ENCODE measurements at regions not wholly inside any gene's neighbourhood (a gene's known extent, or its start where the extent isn't known, plus 50 kb on each side); places are given as distances from the start of the nearest gene placed in this dataset.

- no peak overlapping the region for H3K27ac Mint-ChIP-seq (ENCODE audit: low read depth)
- ATAC-seq (replicated peaks; ENCODE audit: extremely low read depth, poor library complexity, severe bottlenecking), result no peak
Observed at GRCh38 chr4:129738175-129738574, 642.2 kb downstream of the C4orf33 start.

GRCh38 chr4:129747756-129748155 is 651.8 kb downstream of the C4orf33 start:
- Mint-ChIP-seq H3K27ac (ENCODE audit: low read depth) (no peak overlapping the region), H3K27me3 (no peaks in the 10 kb centered on the region), H3K4me1 (no peaks in the 10 kb centered on the region), H3K4me3 (no peak overlapping the region), H3K36me3 (ENCODE audit: insufficient read depth) (no peaks in the 10 kb centered on the region), H3K9me3 (peaks cover 11% of the 10 kb centered on the region)
- DNase-seq (ENCODE audit: low spot score in 2 of 2) (no peak), ATAC-seq (replicated peaks; ENCODE audit: extremely low read depth, poor library complexity, severe bottlenecking) (no peak)

More at GRCh38 chr4:129738175-129738574, 642.2 kb downstream of the C4orf33 start:
- no peak for DNase-seq (ENCODE audit: low spot score in 2 of 2)
- Mint-ChIP-seq H3K4me1 (no peaks in the 10 kb centered on the region), H3K27me3 (no peaks in the 10 kb centered on the region), H3K4me3 (no peak overlapping the region), H3K36me3 (ENCODE audit: insufficient read depth) (no peaks in the 10 kb centered on the region), H3K9me3 (no peaks in the 10 kb centered on the region)

GRCh38 chr4:129748991-129749390 is 653.0 kb downstream of the C4orf33 start:
- ATAC-seq (replicated peaks; ENCODE audit: extremely low read depth, poor library complexity, severe bottlenecking) (no peak), DNase-seq (ENCODE audit: low spot score in 2 of 2) (no peak)
- Mint-ChIP-seq H3K9me3 (peaks cover 11% of the 10 kb centered on the region), H3K27me3 (no peaks in the 10 kb centered on the region), H3K4me1 (no peaks in the 10 kb centered on the region), H3K4me3 (no peak overlapping the region), H3K27ac (ENCODE audit: low read depth) (no peak overlapping the region), H3K36me3 (ENCODE audit: insufficient read depth) (no peaks in the 10 kb centered on the region)

- Mint-ChIP-seq H3K36me3 (ENCODE audit: insufficient read depth) (no peaks in the 10 kb centered on the region), H3K4me1 (no peaks in the 10 kb centered on the region), H3K27ac (ENCODE audit: low read depth) (no peak overlapping the region), H3K27me3 (no peaks in the 10 kb centered on the region), H3K9me3 (peaks cover 8% of the 10 kb centered on the region), H3K4me3 (no peak overlapping the region)
- ATAC-seq (replicated peaks; ENCODE audit: extremely low read depth, poor library complexity, severe bottlenecking) (no peak), DNase-seq (ENCODE audit: low spot score in 2 of 2) (no peak)
Observed at GRCh38 chr4:129751646-129752045, 655.7 kb downstream of the C4orf33 start.

- no peak for ATAC-seq (replicated peaks; ENCODE audit: extremely low read depth, poor library complexity, severe bottlenecking)
- no peaks in the 10 kb centered on the region for H3K36me3 Mint-ChIP-seq (ENCODE audit: insufficient read depth)
- H3K9me3 Mint-ChIP-seq, result peaks cover 16% of the 10 kb centered on the region
- no peaks in the 10 kb centered on the region for H3K4me1 Mint-ChIP-seq
- no peak overlapping the region for H3K27ac Mint-ChIP-seq (ENCODE audit: low read depth)
- H3K4me3 Mint-ChIP-seq, result no peak overlapping the region
- no peaks in the 10 kb centered on the region for H3K27me3 Mint-ChIP-seq
- DNase-seq (ENCODE audit: low spot score in 2 of 2), result no peak
Observed at GRCh38 chr4:129783596-129783995, 687.6 kb downstream of the C4orf33 start.

- Mint-ChIP-seq H3K4me1 (no peaks in the 10 kb centered on the region), H3K4me3 (no peak overlapping the region)
Observed at GRCh38 chr4:129788486-129788885, 692.5 kb downstream of the C4orf33 start.

GRCh38 chr4:129804461-129804981 is 708.6 kb downstream of the C4orf33 start:
- no peak overlapping the region for H3K4me3 Mint-ChIP-seq
- H3K4me1 Mint-ChIP-seq, result no peaks in the 10 kb centered on the region
- ATAC-seq (replicated peaks; ENCODE audit: extremely low read depth, poor library complexity, severe bottlenecking) (no peak), DNase-seq (ENCODE audit: low spot score in 2 of 2) (no peak)
- H3K27ac Mint-ChIP-seq (ENCODE audit: low read depth), result no peak overlapping the region
- no peaks in the 10 kb centered on the region for H3K27me3 Mint-ChIP-seq
- H3K36me3 Mint-ChIP-seq (ENCODE audit: insufficient read depth), result no peaks in the 10 kb centered on the region
- H3K9me3 Mint-ChIP-seq, result peaks cover 28% of the 10 kb centered on the region

More at GRCh38 chr4:129788486-129788885, 692.5 kb downstream of the C4orf33 start:
- ATAC-seq (replicated peaks; ENCODE audit: extremely low read depth, poor library complexity, severe bottlenecking), result no peak
- peaks cover 8% of the 10 kb centered on the region for H3K9me3 Mint-ChIP-seq
- no peak for DNase-seq (ENCODE audit: low spot score in 2 of 2)
- no peaks in the 10 kb centered on the region for H3K27me3 Mint-ChIP-seq
- H3K27ac Mint-ChIP-seq (ENCODE audit: low read depth), result no peak overlapping the region
- H3K36me3 Mint-ChIP-seq (ENCODE audit: insufficient read depth), result no peaks in the 10 kb centered on the region

GRCh38 chr4:129806986-129807385 is 711.0 kb downstream of the C4orf33 start:
- no peaks in the 10 kb centered on the region for H3K36me3 Mint-ChIP-seq (ENCODE audit: insufficient read depth)
- no peaks in the 10 kb centered on the region for H3K4me1 Mint-ChIP-seq
- no peaks in the 10 kb centered on the region for H3K27me3 Mint-ChIP-seq
- ATAC-seq (replicated peaks; ENCODE audit: extremely low read depth, poor library complexity, severe bottlenecking), result no peak
- H3K4me3 Mint-ChIP-seq, result no peak overlapping the region
- H3K27ac Mint-ChIP-seq (ENCODE audit: low read depth), result no peak overlapping the region
- DNase-seq (ENCODE audit: low spot score in 2 of 2), result no peak
- peaks cover 26% of the 10 kb centered on the region for H3K9me3 Mint-ChIP-seq

GRCh38 chr4:129808242-129808641 is 712.3 kb downstream of the C4orf33 start:
- H3K27me3 Mint-ChIP-seq, result no peaks in the 10 kb centered on the region
- DNase-seq (ENCODE audit: low spot score in 2 of 2), result no peak
- H3K9me3 Mint-ChIP-seq, result peaks cover 23% of the 10 kb centered on the region
- no peak overlapping the region for H3K27ac Mint-ChIP-seq (ENCODE audit: low read depth)
- no peaks in the 10 kb centered on the region for H3K4me1 Mint-ChIP-seq
- H3K36me3 Mint-ChIP-seq (ENCODE audit: insufficient read depth), result no peaks in the 10 kb centered on the region
- no peak overlapping the region for H3K4me3 Mint-ChIP-seq
- no peak for ATAC-seq (replicated peaks; ENCODE audit: extremely low read depth, poor library complexity, severe bottlenecking)

GRCh38 chr4:129821073-129821472 is 725.1 kb downstream of the C4orf33 start:
- Mint-ChIP-seq H3K36me3 (ENCODE audit: insufficient read depth) (no peaks in the 10 kb centered on the region), H3K4me1 (no peaks in the 10 kb centered on the region)
- no peak for DNase-seq (ENCODE audit: low spot score in 2 of 2)

GRCh38 chr4:129821963-129822362 is 726.0 kb downstream of the C4orf33 start:
- H3K9me3 Mint-ChIP-seq, result peaks cover 6% of the 10 kb centered on the region
- no peak for ATAC-seq (replicated peaks; ENCODE audit: extremely low read depth, poor library complexity, severe bottlenecking)
- H3K4me3 Mint-ChIP-seq, result no peak overlapping the region
- H3K36me3 Mint-ChIP-seq (ENCODE audit: insufficient read depth), result no peaks in the 10 kb centered on the region
- no peaks in the 10 kb centered on the region for H3K27me3 Mint-ChIP-seq
- no peak for DNase-seq (ENCODE audit: low spot score in 2 of 2)
- H3K27ac Mint-ChIP-seq (ENCODE audit: low read depth), result no peak overlapping the region
- no peaks in the 10 kb centered on the region for H3K4me1 Mint-ChIP-seq

More at GRCh38 chr4:129821073-129821472, 725.1 kb downstream of the C4orf33 start:
- no peak for ATAC-seq (replicated peaks; ENCODE audit: extremely low read depth, poor library complexity, severe bottlenecking)
- Mint-ChIP-seq H3K27ac (ENCODE audit: low read depth) (no peak overlapping the region), H3K9me3 (peaks cover 6% of the 10 kb centered on the region), H3K27me3 (no peaks in the 10 kb centered on the region), H3K4me3 (no peak overlapping the region)

- peaks cover 2% of the 10 kb centered on the region for H3K9me3 Mint-ChIP-seq
- H3K36me3 Mint-ChIP-seq (ENCODE audit: insufficient read depth), result no peaks in the 10 kb centered on the region
- H3K4me1 Mint-ChIP-seq, result no peaks in the 10 kb centered on the region
- DNase-seq (ENCODE audit: low spot score in 2 of 2) (no peak), ATAC-seq (replicated peaks; ENCODE audit: extremely low read depth, poor library complexity, severe bottlenecking) (no peak)
- no peaks in the 10 kb centered on the region for H3K27me3 Mint-ChIP-seq
- H3K27ac Mint-ChIP-seq (ENCODE audit: low read depth), result no peak overlapping the region
- H3K4me3 Mint-ChIP-seq, result no peak overlapping the region
Observed at GRCh38 chr4:129822701-129823100, 726.7 kb downstream of the C4orf33 start.

- ATAC-seq (replicated peaks; ENCODE audit: extremely low read depth, poor library complexity, severe bottlenecking) (no peak), DNase-seq (ENCODE audit: low spot score in 2 of 2) (no peak)
- no peak overlapping the region for H3K4me3 Mint-ChIP-seq
Observed at GRCh38 chr4:129823105-129823504, 727.2 kb downstream of the C4orf33 start.

More at GRCh38 chr4:129823105-129823504, 727.2 kb downstream of the C4orf33 start:
- Mint-ChIP-seq H3K9me3 (no peaks in the 10 kb centered on the region), H3K27ac (ENCODE audit: low read depth) (no peak overlapping the region), H3K4me1 (no peaks in the 10 kb centered on the region), H3K27me3 (no peaks in the 10 kb centered on the region), H3K36me3 (ENCODE audit: insufficient read depth) (no peaks in the 10 kb centered on the region)
